K562 (cell line): ENCODE measurements at regions not wholly inside any gene's neighbourhood (a gene's known extent, or its start where the extent isn't known, plus 50 kb on each side); places are given as distances from the start of the nearest gene placed in this dataset.

Experiments used
- ATAC-seq: fragments of 200-7000 bp; cut with Tn5 transposase; 3 replicates; pipeline ENCODE4 v1.9.1; 2020; ENCODE audit warnings: moderate library complexity
- BruUV-seq: library from RNA; stranded (reverse); fragments of 400-500 nt; replicated peaks from 2 replicates; lab custom pipeline; 2021; lab: Mats Ljungman, UMichigan
- CTCF ChIA-PET: fragments of 300-600 bp; formaldehyde crosslinking; extraction: SDS; loops from one replicate; lab custom pipeline; 2021; ENCODE audit warnings: low intra/inter-chr PET ratio; lab: Yijun Ruan, JAX
- POLR2A ChIA-PET: fragments of 300-600, 350-650 bp; sonication (Branson Sonifier 250); formaldehyde crosslinking; extraction: SDS; loops from one replicate; lab custom pipeline; 2021; ENCODE audit warnings: antibody characterized with exemption, inconsistent platforms; lab: Yijun Ruan, JAX
- DNase-seq, 4 experiments: peaks; one replicate each; pipeline versions ENCODE4 v3.0.0 to v3.0.0-alpha.2; 2011 to 2018; ENCODE audit warnings: low spot score in 3 of 4, mixed read lengths in 3 of 4; ENCODE audit errors: extremely low read depth in 1 of 4
- FAIRE-seq: peaks from 2 replicates; lab custom pipeline; 2011; peaks lifted over from hg19 to GRCh38; lab: Jason Lieb, UNC
- H2AFZ ChIP-seq: 2 replicates; pipeline ENCODE4 v1.6.0; 2011; ENCODE audit warnings: low read depth, low read length, control low read depth, inconsistent platforms
- H3K27ac ChIP-seq: fragments of 200-600 bp; 3 replicates; pipeline ENCODE4 v1.8.0; 2011; ENCODE audit warnings: low read depth, mild to moderate bottlenecking, control low read depth, inconsistent platforms, low read length, moderate library complexity, mixed read lengths; ENCODE audit errors: extremely low read depth
- H3K27me3 ChIP-seq, 2 experiments: fragments of 300-600 bp in 1 of 2; 2 replicates in 1 of 2; 3 replicates in 1 of 2; pipeline versions ENCODE4 v1.6.0 to v1.8.0; 2011; ENCODE audit warnings: inconsistent platforms in 2 of 2, low read length in 2 of 2, mild to moderate bottlenecking in 1 of 2, mixed read lengths in 1 of 2, moderate library complexity in 1 of 2; ENCODE audit not compliant: control insufficient read depth in 2 of 2, insufficient read depth in 2 of 2
- H3K36me3 ChIP-seq: fragments of 300-600 bp; 3 replicates; pipeline ENCODE4 v1.8.0; 2011; ENCODE audit warnings: mild to moderate bottlenecking, low read length, inconsistent platforms; ENCODE audit not compliant: control insufficient read depth, insufficient read depth
- H3K4me1 ChIP-seq, 2 experiments: fragments of 200-600 bp in 1 of 2; replicated peaks in 1 of 2; 2 replicates in 1 of 2; 3 replicates in 1 of 2; pipeline versions ENCODE4 v1.5.1 to v1.8.0; 2011; ENCODE audit warnings: inconsistent platforms in 2 of 2, low read length in 2 of 2, mild to moderate bottlenecking in 1 of 2, mixed read lengths in 1 of 2, moderate library complexity in 1 of 2; ENCODE audit not compliant: control insufficient read depth in 2 of 2, insufficient read depth in 2 of 2
- H3K4me2 ChIP-seq: 2 replicates; pipeline ENCODE4 v1.6.1; 2011; ENCODE audit warnings: low read length, control low read depth, inconsistent platforms, mixed read lengths; ENCODE audit not compliant: insufficient read depth
- H3K4me3 ChIP-seq: fragments of 200-600 bp; sonication (generic), shearing (Covaris generic); 2 replicates; pipeline ENCODE4 v1.5.1; 2016; ENCODE audit warnings: control low read depth, inconsistent platforms
- H3K79me2 ChIP-seq: fragments of 200-600 bp; 3 replicates; pipeline ENCODE4 v1.8.0; 2011; ENCODE audit warnings: low read length, inconsistent platforms; ENCODE audit not compliant: control insufficient read depth, insufficient read depth
- H3K9ac ChIP-seq, 2 experiments: 2 replicates each; pipeline versions ENCODE4 v1.6.0 to v1.6.1; 2011; ENCODE audit warnings: low read depth in 2 of 2, low read length in 2 of 2, control low read depth in 1 of 2, inconsistent platforms in 1 of 2, mild to moderate bottlenecking in 1 of 2, mixed read lengths in 1 of 2; ENCODE audit not compliant: insufficient read depth in 1 of 2
- H3K9me1 ChIP-seq: one replicate; pipeline ENCODE4 v1.6.0; 2011; ENCODE audit warnings: inconsistent platforms, mild to moderate bottlenecking, low read length, moderate library complexity; ENCODE audit not compliant: control insufficient read depth, insufficient read depth
- H3K9me3 ChIP-seq: replicated peaks from 2 replicates; pipeline ENCODE4 v1.5.1; 2011; ENCODE audit warnings: low read depth, low read length, inconsistent platforms; ENCODE audit not compliant: control insufficient read depth, insufficient read depth
- H4K20me1 ChIP-seq: replicated peaks from 2 replicates; pipeline ENCODE4 v1.6.1; 2011; ENCODE audit warnings: low read length, inconsistent platforms, mixed read lengths; ENCODE audit not compliant: control insufficient read depth, insufficient read depth
- BCL6 ChIP-seq: fragments of 250-450 bp; sonication (Bioruptor Pico); IDR thresholded peaks from 2 replicates; pipeline ENCODE4 v1.4.0; 2020
- ETS2 ChIP-seq: IDR thresholded peaks from 2 replicates; pipeline ENCODE4 v1.6.1; 2016; ENCODE audit warnings: borderline replicate concordance, missing genetic modification characterization, mild to moderate bottlenecking, moderate library complexity, missing compliant biosample characterization; ENCODE audit not compliant: poor library complexity, severe bottlenecking
- KLF16 ChIP-seq: IDR thresholded peaks from 2 replicates; pipeline ENCODE4 v1.6.1; 2016; ENCODE audit warnings: antibody characterized with exemption
- MEF2A ChIP-seq: IDR thresholded peaks from 2 replicates; pipeline ENCODE4 v1.6.1; 2011; ENCODE audit warnings: low read depth, mild to moderate bottlenecking, low read length, moderate library complexity; ENCODE audit not compliant: control insufficient read depth
- NCOA2 ChIP-seq, 2 experiments: fragments of 450-650 bp; IDR thresholded peaks; 2 replicates each; pipeline ENCODE4 v1.6.1; 2018; ENCODE audit warnings: mild to moderate bottlenecking in 2 of 2, moderate library complexity in 1 of 2; ENCODE audit not compliant: partially characterized antibody in 2 of 2
- NONO ChIP-seq, 2 experiments: fragments of 200-400 bp in 1 of 2; fragments of 450-650 bp in 1 of 2; formaldehyde crosslinking in 1 of 2; IDR thresholded peaks; 2 replicates each; pipeline ENCODE4 v1.6.1; 2017; ENCODE audit warnings: low read depth in 2 of 2, mild to moderate bottlenecking in 2 of 2, moderate library complexity in 2 of 2, low read length in 1 of 2
- RAD51 ChIP-seq: fragments of 450-650 bp; IDR thresholded peaks from 2 replicates; pipeline ENCODE4 v1.7.1; 2016; ENCODE audit warnings: low read depth, mild to moderate bottlenecking, borderline replicate concordance
- RBM14 ChIP-seq: fragments of 200-400 bp; formaldehyde crosslinking; IDR thresholded peaks from 2 replicates; pipeline ENCODE4 v1.6.1; 2018; ENCODE audit warnings: low read depth, mild to moderate bottlenecking, low read length, moderate library complexity, borderline replicate concordance; ENCODE audit not compliant: insufficient read depth
- RBM15 ChIP-seq: fragments of 200-400 bp; formaldehyde crosslinking; IDR thresholded peaks from 2 replicates; pipeline ENCODE4 v1.6.1; 2018; ENCODE audit warnings: mild to moderate bottlenecking, low read length, moderate library complexity; ENCODE audit not compliant: insufficient read depth
- SMARCC2 ChIP-seq: fragments of 450-650 bp; IDR thresholded peaks from 2 replicates; pipeline ENCODE4 v1.6.1; 2017; ENCODE audit warnings: antibody characterized with exemption, moderate library complexity, mild to moderate bottlenecking, low read depth
- TAF1 ChIP-seq: IDR thresholded peaks from 2 replicates; pipeline ENCODE4 v1.6.1; 2011; ENCODE audit warnings: mild to moderate bottlenecking, low read length, moderate library complexity; ENCODE audit not compliant: insufficient read depth, control insufficient read depth, severe bottlenecking; ENCODE audit errors: extremely low read depth
- ZKSCAN3 ChIP-seq: fragments of 250-450 bp; sonication (Bioruptor Pico); IDR thresholded peaks from 2 replicates; pipeline ENCODE4 v1.4.0; 2020
- ZNF121 ChIP-seq: sonication (generic); formaldehyde crosslinking; conservative IDR thresholded peaks from 2 replicates; pipeline ENCODE4 v1.8.0; 2022; ENCODE audit warnings: missing genetic modification reagents
- ZNF780A ChIP-seq: fragments of 250-450 bp; sonication (Bioruptor Pico); IDR thresholded peaks from 2 replicates; pipeline ENCODE4 v1.5.0; 2021; ENCODE audit warnings: mild to moderate bottlenecking
- WGBS: fragments of 100-300 bp; shearing (Covaris generic); methylation state at CpG from one replicate; pipeline ENCODE4 v1.1.6; 2016; ENCODE audit warnings: low coverage, mixed read lengths; ENCODE audit not compliant: insufficient coverage; ENCODE audit errors: missing lambda C conversion rate; 5-methylcytosine and 5-hydroxymethylcytosine counted together
- in situ Hi-C: fragments of 300-500 bp; cut with MboI; formaldehyde crosslinking; loops from 4 replicates; pipeline ENCODE4 v1.15.0; 2018; ENCODE audit warnings: inconsistent platforms, mixed read lengths
- intact Hi-C: fragments of 100-400 bp; cut with micrococcal nuclease; formaldehyde crosslinking; loops from 2 replicates; pipeline ENCODE4 v1.14.2; 2022
- TF ChIP-seq, protein P1 (sequence below): sonication (generic); formaldehyde crosslinking; IDR thresholded peaks from 2 replicates; pipeline ENCODE4 v1.8.1; 2023; ENCODE audit warnings: mild to moderate bottlenecking, missing genetic modification reagents

DNA sequence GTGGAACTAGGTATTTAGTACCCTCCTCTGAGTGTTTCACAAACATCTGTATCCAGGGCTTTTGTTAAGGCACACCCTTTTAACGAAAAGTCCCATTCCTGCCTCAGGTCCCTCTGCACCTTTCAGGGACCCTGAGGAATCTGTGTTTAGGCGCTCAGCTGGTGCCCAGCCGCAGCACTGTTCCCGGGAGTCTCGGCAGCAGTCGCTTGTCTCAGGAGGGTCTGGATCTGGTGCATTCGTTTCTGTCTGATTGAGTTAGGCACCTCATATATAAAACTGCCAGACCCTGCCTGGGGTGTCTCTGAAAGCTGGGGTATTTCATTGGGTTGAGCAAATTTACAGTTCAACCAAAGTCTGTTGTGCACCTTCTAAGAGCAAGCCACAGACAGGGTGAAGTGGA is 162.8 kb upstream of the TOPAZ1 start:
- ATAC-seq (no peak), FAIRE-seq (no peak), DNase-seq (no peak)
- POLR2A ChIA-PET: interaction anchor here (0.6 kb wide), 1 partner anchor 845 kb away, joined by 3 read pairs; no protein-coding TSS in a partner anchor
- Histone ChIP-seq H3K27me3 (peaks cover 7 to 44% of the 10 kb centered on the region in 2 experiments; a peak in 3 of 5 replicates), H3K27ac (no peak overlapping the region), H3K4me1 (no peaks in the 10 kb centered on the region), H3K4me2 (no peak overlapping the region), H3K9me1 (peaks cover 3% of the 10 kb centered on the region), H3K79me2 (no peaks in the 10 kb centered on the region), H3K9me3 (no peaks in the 10 kb centered on the region), H3K36me3 (no peaks in the 10 kb centered on the region), H3K9ac (no peak overlapping the region), H2AFZ (no peak overlapping the region), H4K20me1 (no peaks in the 10 kb centered on the region; the same call in 1 of the 2 replicates), H3K4me3 (no peak overlapping the region)
- WGBS: 2% methylated on average over 7 of the region's 7 CpGs
- intact Hi-C loops: no loop called here
- CTCF ChIA-PET: no interaction called here
- in situ Hi-C loops: no loop called here
- BruUV-seq: no TSS peak
- TF ChIP-seq NCOA2 (IDR thresholded peaks at IDR 0.05; ENCODE audit: partially characterized antibody in 2 of 2): no peak
- TF ChIP-seq RBM15: no peak
- TF ChIP-seq RAD51: no peak
- no peak for TF ChIP-seq RBM14
- no peak for TF ChIP-seq MEF2A
- TF ChIP-seq KLF16: no peak

DNA sequence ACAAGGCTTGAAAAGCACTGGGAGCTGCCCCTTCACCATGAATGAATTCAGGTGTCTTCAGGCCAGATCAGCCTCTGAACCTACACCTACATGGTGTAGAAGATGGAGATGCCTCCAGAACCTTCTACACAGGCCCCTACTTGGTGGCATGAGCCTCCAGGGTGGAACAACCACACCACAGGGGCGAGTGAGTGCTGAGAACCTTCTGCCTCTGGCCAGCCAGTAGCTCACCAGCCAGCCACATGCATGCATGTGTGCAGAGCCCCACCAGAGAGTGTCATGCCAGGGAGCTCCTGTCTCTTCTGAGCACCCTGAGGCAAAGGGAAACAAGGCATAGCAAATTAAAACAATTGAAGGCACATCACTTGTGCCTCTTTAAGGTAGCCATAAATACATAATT is 161.8 kb upstream of the TOPAZ1 start:
- Histone ChIP-seq H3K4me1 (no peaks in the 10 kb centered on the region), H3K4me3 (no peak overlapping the region), H3K79me2 (no peaks in the 10 kb centered on the region), H3K27ac (no peak overlapping the region), H3K9me3 (no peaks in the 10 kb centered on the region), H3K9me1 (peaks cover 3% of the 10 kb centered on the region), H2AFZ (no peak overlapping the region), H4K20me1 (no peaks in the 10 kb centered on the region; the same call in 1 of the 2 replicates), H3K4me2 (no peak overlapping the region), H3K36me3 (no peaks in the 10 kb centered on the region), H3K27me3 (peaks cover 7 to 44% of the 10 kb centered on the region in 2 experiments; a peak in 3 of 5 replicates), H3K9ac (no peak overlapping the region)
- no TSS peak for BruUV-seq
- ChIA-PET CTCF (no interaction called here), POLR2A (interaction anchor here (0.6 to 0.7 kb wide), 4 partner anchors 76 to 372 kb away, joined by 3 to 4 read pairs (median 4); no protein-coding TSS in a partner anchor)
- ATAC-seq: no peak
- 0% methylated on average over 1 of the region's 1 CpG for WGBS
- in situ Hi-C loops: no loop called here
- intact Hi-C loops: no loop called here
- no peak for FAIRE-seq
- DNase-seq: no peak
- TF ChIP-seq ZNF780A (CRISPR knock-in tag) (no peak), SMARCC2 (no peak), BCL6 (no peak), ZKSCAN3 (CRISPR knock-in tag) (no peak), TAF1 (no peak), NONO (IDR thresholded peaks at IDR 0.05; ENCODE audit: low read depth in 2 of 2, low read length in 1 of 2) (no peak), ZNF121 (CRISPR knock-in tag) (no peak), ETS2 (tag) (no peak)
- TF ChIP-seq, protein P1, sequence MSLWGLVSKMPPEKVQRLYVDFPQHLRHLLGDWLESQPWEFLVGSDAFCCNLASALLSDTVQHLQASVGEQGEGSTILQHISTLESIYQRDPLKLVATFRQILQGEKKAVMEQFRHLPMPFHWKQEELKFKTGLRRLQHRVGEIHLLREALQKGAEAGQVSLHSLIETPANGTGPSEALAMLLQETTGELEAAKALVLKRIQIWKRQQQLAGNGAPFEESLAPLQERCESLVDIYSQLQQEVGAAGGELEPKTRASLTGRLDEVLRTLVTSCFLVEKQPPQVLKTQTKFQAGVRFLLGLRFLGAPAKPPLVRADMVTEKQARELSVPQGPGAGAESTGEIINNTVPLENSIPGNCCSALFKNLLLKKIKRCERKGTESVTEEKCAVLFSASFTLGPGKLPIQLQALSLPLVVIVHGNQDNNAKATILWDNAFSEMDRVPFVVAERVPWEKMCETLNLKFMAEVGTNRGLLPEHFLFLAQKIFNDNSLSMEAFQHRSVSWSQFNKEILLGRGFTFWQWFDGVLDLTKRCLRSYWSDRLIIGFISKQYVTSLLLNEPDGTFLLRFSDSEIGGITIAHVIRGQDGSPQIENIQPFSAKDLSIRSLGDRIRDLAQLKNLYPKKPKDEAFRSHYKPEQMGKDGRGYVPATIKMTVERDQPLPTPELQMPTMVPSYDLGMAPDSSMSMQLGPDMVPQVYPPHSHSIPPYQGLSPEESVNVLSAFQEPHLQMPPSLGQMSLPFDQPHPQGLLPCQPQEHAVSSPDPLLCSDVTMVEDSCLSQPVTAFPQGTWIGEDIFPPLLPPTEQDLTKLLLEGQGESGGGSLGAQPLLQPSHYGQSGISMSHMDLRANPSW: no peak
